ENCODE measurements at regions not wholly inside any gene's neighbourhood (a gene's known extent, or its start where the extent isn't known, plus 50 kb on each side); places are given as distances from the start of the nearest gene placed in this dataset.

GRCh38 chr12:125331342-125332052, 266.3 kb downstream of the AACS start:
- Histone ChIP-seq H3K9me3 (no peaks in the 10 kb centered on the region), H3K27ac (no peak overlapping the region), H3K4me3 (peak overlapping the region; percentile 61), H3K4me1 (ENCODE audit: control insufficient read depth in 1 of 2, low read depth in 2 of 2) (peaks cover 0 to 4% of the 10 kb centered on the region in 2 donors), H3K27me3 (replicated peaks; ENCODE audit: insufficient read depth) (no peaks in the 10 kb centered on the region), H3K36me3 (no peaks in the 10 kb centered on the region)
- ATAC-seq (ENCODE audit: insufficient number of reproducible peaks, low FRiP score, low read depth) (no peak), DNase-seq (ENCODE audit: low spot score) (no peak)
- TF ChIP-seq CTCF (IDR thresholded peaks at IDR 0.05), result no peak

GRCh38 chr12:125332900-125333299, 267.7 kb downstream of the AACS start:
- Histone ChIP-seq H3K36me3 (no peaks in the 10 kb centered on the region), H3K9me3 (no peaks in the 10 kb centered on the region), H3K4me3 (no peak overlapping the region), H3K27ac (no peak overlapping the region), H3K4me1 (ENCODE audit: control insufficient read depth in 1 of 2, low read depth in 2 of 2) (peaks cover 0 to 4% of the 10 kb centered on the region in 2 donors), H3K27me3 (replicated peaks; ENCODE audit: insufficient read depth) (no peaks in the 10 kb centered on the region)
- no peak for ATAC-seq (ENCODE audit: insufficient number of reproducible peaks, low FRiP score, low read depth)
- DNase-seq (ENCODE audit: low spot score), result no peak
- no peak for TF ChIP-seq CTCF (IDR thresholded peaks at IDR 0.05)

- Histone ChIP-seq H3K27me3 (replicated peaks; ENCODE audit: insufficient read depth) (no peaks in the 10 kb centered on the region), H3K9me3 (no peaks in the 10 kb centered on the region), H3K4me3 (no peak overlapping the region), H3K4me1 (ENCODE audit: control insufficient read depth in 1 of 2, low read depth in 2 of 2) (no peaks in the 10 kb centered on the region), H3K27ac (no peak overlapping the region), H3K36me3 (no peaks in the 10 kb centered on the region)
- TF ChIP-seq CTCF (IDR thresholded peaks at IDR 0.05), result no peak
- no peak for DNase-seq (ENCODE audit: low spot score)
- no peak for ATAC-seq (ENCODE audit: insufficient number of reproducible peaks, low FRiP score, low read depth)
These were observed 271.0 kb downstream of the AACS start for GRCh38 chr12:125336246-125336645.

GRCh38 chr12:125340791-125341190, 275.6 kb downstream of the AACS start:
- H3K27ac ChIP-seq, result no peak overlapping the region
- H3K9me3 ChIP-seq, result no peaks in the 10 kb centered on the region
- no peaks in the 10 kb centered on the region for H3K27me3 ChIP-seq (replicated peaks; ENCODE audit: insufficient read depth)
- no peak overlapping the region for H3K4me3 ChIP-seq
- no peak for TF ChIP-seq CTCF (IDR thresholded peaks at IDR 0.05)
- H3K4me1 ChIP-seq (ENCODE audit: control insufficient read depth in 1 of 2, low read depth in 2 of 2), result no peaks in the 10 kb centered on the region
- no peaks in the 10 kb centered on the region for H3K36me3 ChIP-seq
- peak; percentile 75 for ATAC-seq (ENCODE audit: insufficient number of reproducible peaks, low FRiP score, low read depth)
- no peak for DNase-seq (ENCODE audit: low spot score)

GRCh38 chr12:125341422-125341821, 276.2 kb downstream of the AACS start:
- Histone ChIP-seq H3K27ac (no peak overlapping the region), H3K9me3 (no peaks in the 10 kb centered on the region), H3K36me3 (no peaks in the 10 kb centered on the region), H3K4me1 (ENCODE audit: control insufficient read depth in 1 of 2, low read depth in 2 of 2) (no peaks in the 10 kb centered on the region), H3K27me3 (replicated peaks; ENCODE audit: insufficient read depth) (no peaks in the 10 kb centered on the region), H3K4me3 (no peak overlapping the region)
- DNase-seq (ENCODE audit: low spot score), result no peak
- no peak for ATAC-seq (ENCODE audit: insufficient number of reproducible peaks, low FRiP score, low read depth)
- no peak for TF ChIP-seq CTCF (IDR thresholded peaks at IDR 0.05)
